ENCODE measurements at regions not wholly inside any gene's neighbourhood (a gene's known extent, or its start where the extent isn't known, plus 50 kb on each side); places are given as distances from the start of the nearest gene placed in this dataset.
"Not testable (repeated sequence)": the region's sequence is repeated elsewhere in the genome, so short reads cannot be mapped to it uniquely, and the experiment has no call there.

DNA sequence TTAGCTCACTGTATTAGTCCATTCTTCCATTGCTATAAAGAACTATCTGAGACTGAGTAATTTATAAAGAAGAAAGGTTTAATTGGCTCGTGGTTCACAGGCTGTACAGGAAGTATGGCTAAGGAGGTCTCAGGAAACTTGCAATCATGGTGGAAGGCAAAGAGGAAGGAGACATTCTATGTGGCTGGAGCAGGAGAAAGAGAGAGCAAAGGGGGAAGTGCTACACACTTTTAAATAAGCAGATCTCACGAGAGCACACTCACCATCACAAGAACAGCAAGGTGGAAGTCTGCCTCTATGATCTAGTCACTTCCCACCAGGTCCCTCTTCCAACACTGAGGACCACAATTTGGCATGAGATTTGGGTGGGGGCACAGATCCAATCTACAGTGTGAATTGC is 164.5 kb upstream of the VIPR2 start:
- TF ChIP-seq POLR2A, CTCF (IDR thresholded peaks at IDR 0.05): not testable (repeated sequence)
